DMS114 treated with DMSO at 0.1 percent for 48 hours (cell line): ENCODE measurements at regions not wholly inside any gene's neighbourhood (a gene's known extent, or its start where the extent isn't known, plus 50 kb on each side); places are given as distances from the start of the nearest gene placed in this dataset.
"Not testable (repeated sequence)": the region's sequence is repeated elsewhere in the genome, so short reads cannot be mapped to it uniquely, and the experiment has no call there.

Experiments
- DNase-seq: peaks from one replicate; lab custom pipeline; 2025; ENCODE audit not compliant: unreplicated experiment; lab: John Stamatoyannopoulos, UW

GRCh38 chr13:112256716-112257494 lies 119.2 kb upstream of the SPACA7 start:
- no peak for DNase-seq

GRCh38 chr13:112259511-112259910 lies 116.6 kb upstream of the SPACA7 start:
- DNase-seq, result no peak

DNA sequence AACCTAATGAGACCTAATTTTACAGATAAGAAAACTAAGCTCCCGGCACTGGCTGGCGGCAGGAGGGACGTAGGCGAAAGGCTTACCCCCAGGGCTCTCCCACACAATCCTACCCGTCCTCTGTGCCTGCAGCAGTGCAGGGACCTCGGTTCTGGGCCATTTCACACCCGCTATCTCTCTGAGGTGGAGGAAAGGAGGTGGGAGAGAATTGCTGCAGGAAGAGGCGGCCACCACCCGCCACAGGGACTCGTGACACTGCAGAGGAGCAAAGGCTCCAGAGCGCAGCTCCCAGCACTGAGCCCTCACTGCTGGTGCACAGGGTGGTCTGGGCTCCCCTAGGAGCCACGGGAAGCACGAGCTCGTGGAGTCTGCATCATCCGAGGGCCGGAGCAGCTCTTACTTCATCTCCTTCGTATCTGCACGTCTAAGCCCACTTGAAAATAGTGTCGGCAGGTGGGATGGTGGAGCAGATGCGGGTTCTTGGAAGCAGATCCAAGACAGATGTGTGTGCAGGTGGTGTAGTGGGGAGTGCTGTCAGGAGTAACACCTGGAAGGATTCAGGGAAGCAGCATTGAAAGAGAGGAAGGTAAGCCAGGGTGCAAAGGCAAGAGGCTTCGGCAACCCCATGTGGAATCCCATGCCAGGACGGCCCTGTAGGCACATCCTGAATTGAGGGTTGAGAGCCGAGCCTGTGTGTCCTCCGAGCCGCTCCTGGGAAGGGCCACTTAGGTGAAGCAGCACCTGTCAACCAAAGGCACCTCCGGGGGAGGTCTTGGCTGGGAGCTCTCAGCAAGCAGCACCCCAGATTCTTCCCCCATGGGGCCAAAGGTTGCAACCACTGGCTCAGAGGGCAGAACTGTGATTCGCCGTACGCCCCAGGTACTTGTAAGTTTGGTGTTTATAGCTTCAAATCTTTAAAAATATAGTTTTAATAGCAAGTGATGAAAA lies 115.8 kb upstream of the SPACA7 start:
- no peak for DNase-seq

DNA sequence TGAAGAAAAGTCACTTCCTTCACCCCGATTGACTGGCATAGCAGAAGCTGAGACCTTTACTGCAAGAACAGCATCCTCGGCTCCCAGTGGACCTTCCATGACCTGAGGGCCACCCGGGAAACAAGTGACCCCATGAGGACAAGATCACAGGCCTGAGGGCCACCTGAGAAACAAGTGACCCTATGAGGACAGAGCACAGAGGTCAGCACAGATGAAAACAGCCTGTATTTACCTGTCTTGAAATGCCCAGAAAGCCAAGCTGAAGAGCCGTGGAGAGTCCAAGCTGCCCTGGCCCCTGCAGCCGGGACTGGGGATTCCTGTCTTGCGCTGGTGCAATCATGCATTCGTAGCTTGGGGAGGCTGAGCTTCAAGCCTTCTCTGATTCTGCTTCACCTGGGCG lies 114.2 kb upstream of the SPACA7 start:
- DNase-seq, result no peak

- no peak for DNase-seq
Measured at GRCh38 chr13:112263152-112263551, 113.0 kb upstream of the SPACA7 start.

DNA sequence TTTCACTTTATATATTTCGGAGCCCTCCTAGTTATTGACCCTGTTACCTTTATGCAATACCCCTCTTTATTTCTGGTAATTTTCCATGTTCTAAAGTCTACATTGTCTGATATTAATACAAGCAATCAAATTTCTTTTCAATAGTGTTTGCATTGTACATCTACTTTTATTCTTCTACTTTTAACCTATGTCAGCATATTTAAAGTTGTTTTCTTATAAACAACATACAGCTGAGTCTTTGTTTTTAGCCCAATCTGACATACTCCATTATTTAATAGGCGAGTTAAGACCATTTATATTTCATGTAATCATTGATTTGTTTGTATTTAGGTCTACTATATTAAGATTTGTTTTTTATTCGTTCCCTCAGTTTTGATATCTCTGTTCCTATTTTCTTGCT lies 108.5 kb upstream of the SPACA7 start:
- no peak for DNase-seq

- no peak for DNase-seq
Measured at GRCh38 chr13:112270951-112271350, 105.2 kb upstream of the SPACA7 start.

- not testable (repeated sequence) for DNase-seq
Measured at GRCh38 chr13:112286733-112287132, 89.4 kb upstream of the SPACA7 start.

DNA sequence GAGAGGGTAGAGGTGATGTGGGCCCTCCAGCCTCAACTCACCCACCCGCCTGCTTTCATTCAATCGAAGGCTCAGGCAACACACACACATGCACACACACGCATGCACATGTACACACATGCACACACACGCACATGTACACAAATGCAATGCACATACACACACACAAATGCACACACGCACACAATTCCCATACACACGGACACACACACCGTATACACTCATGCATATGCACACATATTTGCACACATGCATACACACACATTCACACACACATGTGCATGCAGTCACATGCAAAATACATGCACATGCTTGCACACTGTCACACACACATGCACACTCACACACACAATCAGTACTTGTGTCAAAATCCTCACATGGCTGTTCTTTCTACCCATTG lies 55.9 kb upstream of the SPACA7 start:
- no peak for DNase-seq

DNA sequence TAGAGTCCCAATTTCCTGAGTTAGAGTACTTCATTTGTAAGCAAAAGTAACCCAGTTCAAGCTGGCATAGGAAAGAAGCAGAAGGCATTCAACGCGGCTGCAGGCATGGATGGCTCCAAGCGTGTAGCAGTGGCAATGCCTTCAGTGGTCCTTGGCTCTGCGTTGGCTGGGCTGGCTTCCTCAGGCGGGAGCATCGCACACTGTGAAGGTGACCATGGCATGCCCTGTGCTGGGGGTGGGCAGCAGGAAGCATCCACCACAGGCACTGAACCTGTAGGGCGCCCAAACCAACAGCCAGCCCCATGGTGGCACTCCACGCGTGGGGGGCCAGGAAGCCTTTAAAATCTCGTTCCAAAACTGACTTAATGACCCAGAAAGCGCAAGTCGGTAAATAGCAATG lies 53.6 kb upstream of the SPACA7 start:
- DNase-seq, result no peak

DNA sequence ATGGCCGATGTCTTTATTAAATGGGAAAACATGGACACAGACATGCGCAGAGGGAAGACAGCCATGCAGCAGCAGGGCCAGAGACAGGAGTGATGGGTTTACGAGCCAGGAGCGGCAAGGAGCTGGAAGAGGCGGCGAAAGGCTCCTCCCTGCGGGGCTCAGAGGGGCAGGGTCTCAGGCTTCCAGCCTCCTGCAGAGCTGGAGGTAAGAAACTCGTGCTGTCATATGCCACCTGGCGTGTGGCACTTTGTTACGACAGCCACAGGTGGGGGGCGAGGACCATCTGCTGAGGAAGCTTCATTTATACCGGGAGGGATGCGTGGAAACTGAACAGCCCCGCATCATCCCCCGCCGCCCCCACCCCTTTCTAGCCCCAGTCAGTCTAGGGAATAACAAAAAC lies 52.0 kb upstream of the SPACA7 start:
- no peak for DNase-seq

GRCh38 chr13:112325142-112325808 lies 50.9 kb upstream of the SPACA7 start:
- no peak for DNase-seq

DNA sequence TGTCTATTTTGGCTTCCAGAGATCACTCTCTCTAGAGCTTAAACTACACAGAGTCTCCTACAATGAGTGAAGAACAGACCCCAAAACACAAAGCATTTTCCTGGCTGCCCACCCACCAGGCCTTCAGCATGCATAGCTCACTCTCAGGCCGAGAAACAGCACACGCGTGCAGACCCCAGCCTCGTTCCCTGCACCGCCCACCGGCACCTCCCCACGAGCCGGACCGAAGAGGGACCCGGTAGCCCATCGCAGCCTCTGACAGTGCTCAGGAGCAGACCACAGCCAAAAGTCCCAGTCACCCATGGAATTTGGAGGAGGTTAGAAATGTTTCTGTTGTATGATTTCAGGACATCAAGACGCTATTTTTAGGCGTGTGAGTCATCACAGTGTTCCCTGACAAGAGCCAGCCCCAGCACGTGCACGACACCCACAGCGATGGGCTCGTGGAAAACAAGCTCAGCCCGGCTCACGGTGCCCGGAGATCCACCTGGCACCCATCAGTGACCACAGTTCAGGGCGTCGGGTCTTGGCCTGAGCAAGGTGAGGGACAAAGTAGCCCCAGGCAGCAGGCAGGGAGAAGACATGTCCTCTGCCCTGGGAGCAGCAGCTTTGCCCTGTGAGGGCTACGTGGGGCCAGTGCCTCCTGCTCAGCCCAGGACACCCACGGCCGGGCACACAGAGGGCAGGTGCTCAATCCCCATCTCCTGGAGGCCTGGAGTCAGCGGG lies 50.1 kb upstream of the SPACA7 start:
- no peak for DNase-seq
